DND-41 (cell line): ENCODE measurements at regions not wholly inside any gene's neighbourhood (a gene's known extent, or its start where the extent isn't known, plus 50 kb on each side); places are given as distances from the start of the nearest gene placed in this dataset.

Source experiments
- ATAC-seq: fragments of 200-7000 bp; cut with Tn5 transposase; 3 replicates; pipeline ENCODE4 v1.9.1; 2021; ENCODE audit warnings: low read depth; ENCODE audit not compliant: insufficient read depth
- DNase-seq: peaks from one replicate; pipeline ENCODE4 v3.0.0-alpha.2; 2020
- H2AFZ ChIP-seq: 2 replicates; pipeline ENCODE4 v1.6.0; 2012; ENCODE audit warnings: low read depth, low read length
- H3K27ac ChIP-seq: 2 replicates; pipeline ENCODE4 v1.5.1; 2012; ENCODE audit warnings: low read length, inconsistent platforms
- H3K27me3 ChIP-seq: fragments of 200-600 bp; sonication (generic); 2 replicates; pipeline ENCODE4 v1.6.0; 2012; ENCODE audit warnings: low read length, mild to moderate bottlenecking, inconsistent platforms; ENCODE audit not compliant: insufficient read depth, poor library complexity
- H3K36me3 ChIP-seq: 2 replicates; pipeline ENCODE4 v1.5.1; 2012; ENCODE audit warnings: low read length, inconsistent platforms; ENCODE audit not compliant: insufficient read depth
- H3K4me1 ChIP-seq: 2 replicates; pipeline ENCODE4 v1.5.1; 2012; ENCODE audit warnings: mild to moderate bottlenecking, low read length; ENCODE audit not compliant: insufficient read depth
- H3K4me2 ChIP-seq: 2 replicates; pipeline ENCODE4 v1.6.0; 2012; ENCODE audit warnings: mild to moderate bottlenecking, moderate library complexity, low read length, inconsistent platforms; ENCODE audit not compliant: insufficient read depth
- H3K4me3 ChIP-seq, 2 experiments: fragments of 200-600 bp in 1 of 2; shearing (Covaris generic) in 1 of 2; 2 replicates each; pipeline ENCODE4 v1.5.1; 2012 to 2016; ENCODE audit warnings: inconsistent platforms in 2 of 2, low read length in 2 of 2, mild to moderate bottlenecking in 2 of 2, low read depth in 1 of 2, moderate library complexity in 1 of 2
- H3K79me2 ChIP-seq: 2 replicates; pipeline ENCODE4 v1.6.0; 2012; ENCODE audit warnings: low read length, inconsistent platforms; ENCODE audit not compliant: insufficient read depth
- H3K9ac ChIP-seq: 2 replicates; pipeline ENCODE4 v1.6.0; 2012; ENCODE audit warnings: low read depth, mild to moderate bottlenecking, inconsistent platforms, low read length, moderate library complexity
- H3K9me3 ChIP-seq: 2 replicates; pipeline ENCODE4 v1.5.1; 2012; ENCODE audit warnings: low read length, moderate library complexity, mild to moderate bottlenecking, inconsistent platforms; ENCODE audit not compliant: insufficient read depth, severe bottlenecking
- H4K20me1 ChIP-seq: 2 replicates; pipeline ENCODE4 v1.6.0; 2012; ENCODE audit warnings: low read length; ENCODE audit not compliant: insufficient read depth
- EZH2 ChIP-seq: IDR thresholded peaks from 3 replicates; pipeline ENCODE4 v1.6.1; 2012; ENCODE audit warnings: borderline replicate concordance, low read depth, mild to moderate bottlenecking, moderate library complexity, low read length, inconsistent platforms; ENCODE audit not compliant: severe bottlenecking
- TF ChIP-seq, protein P1 (sequence below): IDR thresholded peaks from 2 replicates; pipeline ENCODE4 v1.5.1; 2012; ENCODE audit warnings: borderline replicate concordance, low read length, moderate library complexity, mild to moderate bottlenecking; ENCODE audit not compliant: poor library complexity, severe bottlenecking; ENCODE audit errors: extremely low read depth

DNA sequence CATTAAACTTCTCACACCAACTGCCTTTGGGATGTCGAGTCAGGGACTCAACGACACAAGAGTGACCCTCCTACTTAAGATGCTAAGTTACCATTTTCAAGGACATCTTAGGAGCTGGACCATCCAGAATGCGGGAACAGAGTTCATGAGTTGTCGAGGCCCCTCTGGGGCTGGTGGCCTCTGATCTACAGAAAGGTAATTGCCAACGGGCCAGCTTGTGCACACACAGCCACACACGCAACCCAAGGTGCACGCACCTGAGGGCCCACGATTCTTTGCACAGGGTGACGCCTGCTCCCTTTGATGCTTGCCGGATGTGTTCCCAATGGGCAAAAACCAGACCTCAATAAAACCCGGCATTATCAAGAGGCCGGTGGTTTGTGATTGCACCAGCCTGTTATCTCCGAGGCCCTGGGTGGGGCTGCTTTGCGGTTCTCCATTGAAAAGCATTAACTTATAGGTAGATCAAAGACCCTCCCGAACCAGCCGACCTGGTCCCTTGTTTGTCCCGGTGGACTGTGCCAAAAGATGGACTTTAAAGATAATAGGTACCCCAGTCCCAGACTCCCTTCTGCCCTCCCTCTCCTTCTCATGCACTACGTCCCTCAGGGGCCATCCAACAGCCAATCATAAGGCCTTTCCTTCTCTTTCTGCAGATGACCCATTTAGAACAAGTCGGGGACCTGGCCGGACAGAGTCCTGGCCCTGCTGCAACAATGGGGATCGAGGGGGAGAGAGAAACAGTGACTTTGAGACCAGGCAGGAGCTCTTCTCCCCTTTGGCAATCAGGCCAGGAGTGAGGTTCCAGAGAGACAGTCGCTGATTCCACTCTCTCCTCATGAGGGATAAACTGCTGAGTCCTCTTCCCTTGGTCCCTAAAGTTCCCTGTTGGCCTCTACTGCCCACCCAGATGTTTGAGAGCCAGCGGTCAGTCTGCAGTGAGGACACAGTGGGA is 292.5 kb downstream of the SOX9 start:
- no peak overlapping the region for H2AFZ ChIP-seq
- no peaks in the 10 kb centered on the region for H3K36me3 ChIP-seq
- DNase-seq (no peak), ATAC-seq (no peak)
- no peak overlapping the region for H3K9ac ChIP-seq
- no peak for TF ChIP-seq EZH2
- TF ChIP-seq, protein P1, sequence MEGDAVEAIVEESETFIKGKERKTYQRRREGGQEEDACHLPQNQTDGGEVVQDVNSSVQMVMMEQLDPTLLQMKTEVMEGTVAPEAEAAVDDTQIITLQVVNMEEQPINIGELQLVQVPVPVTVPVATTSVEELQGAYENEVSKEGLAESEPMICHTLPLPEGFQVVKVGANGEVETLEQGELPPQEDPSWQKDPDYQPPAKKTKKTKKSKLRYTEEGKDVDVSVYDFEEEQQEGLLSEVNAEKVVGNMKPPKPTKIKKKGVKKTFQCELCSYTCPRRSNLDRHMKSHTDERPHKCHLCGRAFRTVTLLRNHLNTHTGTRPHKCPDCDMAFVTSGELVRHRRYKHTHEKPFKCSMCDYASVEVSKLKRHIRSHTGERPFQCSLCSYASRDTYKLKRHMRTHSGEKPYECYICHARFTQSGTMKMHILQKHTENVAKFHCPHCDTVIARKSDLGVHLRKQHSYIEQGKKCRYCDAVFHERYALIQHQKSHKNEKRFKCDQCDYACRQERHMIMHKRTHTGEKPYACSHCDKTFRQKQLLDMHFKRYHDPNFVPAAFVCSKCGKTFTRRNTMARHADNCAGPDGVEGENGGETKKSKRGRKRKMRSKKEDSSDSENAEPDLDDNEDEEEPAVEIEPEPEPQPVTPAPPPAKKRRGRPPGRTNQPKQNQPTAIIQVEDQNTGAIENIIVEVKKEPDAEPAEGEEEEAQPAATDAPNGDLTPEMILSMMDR, result no peak
- no peaks in the 10 kb centered on the region for H3K4me1 ChIP-seq
- peaks cover 8% of the 10 kb centered on the region for H3K9me3 ChIP-seq
- no peaks in the 10 kb centered on the region for H3K79me2 ChIP-seq
- no peaks in the 10 kb centered on the region for H3K27me3 ChIP-seq
- H4K20me1 ChIP-seq, result no peaks in the 10 kb centered on the region
- no peak overlapping the region for H3K4me2 ChIP-seq
- H3K4me3 ChIP-seq, result no peak overlapping the region
- H3K27ac ChIP-seq, result no peak overlapping the region

GRCh38 chr17:72414032-72414396 is 293.2 kb downstream of the SOX9 start:
- Histone ChIP-seq H3K36me3 (no peaks in the 10 kb centered on the region), H3K27me3 (no peaks in the 10 kb centered on the region), H3K9me3 (peaks cover 8% of the 10 kb centered on the region), H3K9ac (no peak overlapping the region), H3K4me2 (no peak overlapping the region), H4K20me1 (no peaks in the 10 kb centered on the region), H3K27ac (no peak overlapping the region), H3K4me3 (no peak overlapping the region), H3K4me1 (no peaks in the 10 kb centered on the region), H2AFZ (no peak overlapping the region), H3K79me2 (no peaks in the 10 kb centered on the region)
- DNase-seq, result no peak
- TF ChIP-seq EZH2, result no peak
- TF ChIP-seq, protein P1, result no peak
- ATAC-seq, result no peak

- Histone ChIP-seq H2AFZ (no peak overlapping the region), H4K20me1 (no peaks in the 10 kb centered on the region), H3K36me3 (no peaks in the 10 kb centered on the region), H3K79me2 (no peaks in the 10 kb centered on the region), H3K4me3 (no peak overlapping the region), H3K9ac (no peak overlapping the region), H3K4me2 (no peak overlapping the region), H3K27ac (no peak overlapping the region), H3K4me1 (no peaks in the 10 kb centered on the region), H3K9me3 (peaks cover 8% of the 10 kb centered on the region), H3K27me3 (no peaks in the 10 kb centered on the region)
- no peak for TF ChIP-seq EZH2
- TF ChIP-seq, protein P1, result no peak
- DNase-seq (no peak), ATAC-seq (no peak)
These were observed 294.4 kb downstream of the SOX9 start for GRCh38 chr17:72414967-72415853.
